GM19455 (cell line): ENCODE measurements at regions not wholly inside any gene's neighbourhood (a gene's known extent, or its start where the extent isn't known, plus 50 kb on each side); places are given as distances from the start of the nearest gene placed in this dataset.
A peak's percentile ranks its signal among the peaks of the same experiment; 100 is the strongest.
"Not testable (repeated sequence)": the region's sequence is repeated elsewhere in the genome, so short reads cannot be mapped to it uniquely, and the experiment has no call there.

Experiments
- ATAC-seq: cut with Tn5 transposase; IDR thresholded peaks from one replicate; pipeline ENCODE4 v1.9.1; 2021; ENCODE audit not compliant: unreplicated experiment

- ATAC-seq = no peak
These were observed 213.4 kb upstream of the RASGEF1B start for GRCh38 chr4:81685104-81685503.

- ATAC-seq = no peak
These were observed 212.6 kb upstream of the RASGEF1B start for GRCh38 chr4:81684352-81684751.

GRCh38 chr4:81682492-81682891, 210.8 kb upstream of the RASGEF1B start:
- ATAC-seq = no peak

- ATAC-seq = no peak
These were observed 207.6 kb upstream of the RASGEF1B start for GRCh38 chr4:81679315-81679714.

GRCh38 chr4:81678801-81679200, 207.1 kb upstream of the RASGEF1B start:
- ATAC-seq = no peak

GRCh38 chr4:81676537-81676936, 204.8 kb upstream of the RASGEF1B start:
- ATAC-seq = no peak

- ATAC-seq = no peak
These were observed 204.2 kb upstream of the RASGEF1B start for GRCh38 chr4:81675791-81676393.

GRCh38 chr4:81673961-81674360, 202.3 kb upstream of the RASGEF1B start:
- ATAC-seq = no peak

- not testable (repeated sequence) for ATAC-seq
These were observed 196.6 kb upstream of the RASGEF1B start for GRCh38 chr4:81668328-81668727.

- ATAC-seq = no peak
These were observed 195.8 kb upstream of the RASGEF1B start for GRCh38 chr4:81667539-81667938.

- no peak for ATAC-seq
These were observed 194.8 kb upstream of the RASGEF1B start for GRCh38 chr4:81666491-81666890.

GRCh38 chr4:81665649-81666048, 193.9 kb upstream of the RASGEF1B start:
- no peak for ATAC-seq

- no peak for ATAC-seq
These were observed 193.3 kb upstream of the RASGEF1B start for GRCh38 chr4:81665045-81665444.

GRCh38 chr4:81664079-81664478, 192.4 kb upstream of the RASGEF1B start:
- no peak for ATAC-seq

GRCh38 chr4:81663368-81663767, 191.7 kb upstream of the RASGEF1B start:
- no peak for ATAC-seq

GRCh38 chr4:81659051-81659450, 187.3 kb upstream of the RASGEF1B start:
- ATAC-seq = no peak

- no peak for ATAC-seq
These were observed 180.4 kb upstream of the RASGEF1B start for GRCh38 chr4:81652069-81652478.

GRCh38 chr4:81651243-81651899, 179.7 kb upstream of the RASGEF1B start:
- no peak for ATAC-seq

GRCh38 chr4:81650606-81651242, 179.0 kb upstream of the RASGEF1B start:
- ATAC-seq = no peak

GRCh38 chr4:81648576-81649275, 177.0 kb upstream of the RASGEF1B start:
- ATAC-seq = peak; percentile 95

- ATAC-seq = no peak
These were observed 175.7 kb upstream of the RASGEF1B start for GRCh38 chr4:81647388-81647787.

GRCh38 chr4:81642543-81642942, 170.8 kb upstream of the RASGEF1B start:
- ATAC-seq = no peak
